ENCODE measurements at regions not wholly inside any gene's neighbourhood (a gene's known extent, or its start where the extent isn't known, plus 50 kb on each side); places are given as distances from the start of the nearest gene placed in this dataset.
"Not testable (repeated sequence)": the region's sequence is repeated elsewhere in the genome, so short reads cannot be mapped to it uniquely, and the experiment has no call there.

- BruUV-seq (replicated peaks), result no TSS peak
- Histone ChIP-seq H3K9me3 (no peaks in the 10 kb centered on the region), H3K36me3 (ENCODE audit: control insufficient read depth, insufficient read depth, low read length) (no peaks in the 10 kb centered on the region), H3K27me3 (replicated peaks; ENCODE audit: control insufficient read depth, insufficient read depth, low read length) (no peaks in the 10 kb centered on the region), H3K4me1 (peaks cover 16% of the 10 kb centered on the region), H3K4me3 (ENCODE audit: low read depth, low read length) (no peak overlapping the region)
- POLR2A ChIA-PET, result no interaction called here
- CTCF ChIA-PET, result interaction anchor here (1.3 kb wide), 1 partner anchor 35 kb away, joined by 3 read pairs; no protein-coding TSS in a partner anchor
- no peak for DNase-seq
- Mint-ChIP-seq H3K27ac (ENCODE audit: unreplicated experiment) (no peak overlapping the region), H3K9me3 (ENCODE audit: unreplicated experiment) (no peaks in the 10 kb centered on the region), H3K27me3 (ENCODE audit: insufficient read depth, unreplicated experiment) (no peaks in the 10 kb centered on the region), H3K4me3 (ENCODE audit: unreplicated experiment) (no peak overlapping the region), H3K36me3 (ENCODE audit: insufficient read depth, unreplicated experiment) (no peaks in the 10 kb centered on the region), H3K4me1 (ENCODE audit: low read depth, unreplicated experiment) (peaks cover 11% of the 10 kb centered on the region)
- intact Hi-C loops (cut with micrococcal nuclease; ENCODE audit: unreplicated experiment), result no loop called here
- no peak for TF ChIP-seq CTCF (IDR thresholded peaks at IDR 0.05; ENCODE audit: insufficient read depth in 1 of 2, low read depth in 1 of 2, low read length in 1 of 2, severe bottlenecking in 1 of 2, unreplicated experiment in 1 of 2)
These were observed 58.5 kb upstream of the MDGA1 start for GRCh38 chr6:37756135-37756534.

GRCh38 chr6:37752718-37753117 is 55.0 kb upstream of the MDGA1 start:
- no peak for DNase-seq
- no TSS peak for BruUV-seq (replicated peaks)
- Histone ChIP-seq H3K27me3 (replicated peaks; ENCODE audit: control insufficient read depth, insufficient read depth, low read length) (no peaks in the 10 kb centered on the region), H3K4me1 (no peaks in the 10 kb centered on the region), H3K36me3 (ENCODE audit: control insufficient read depth, insufficient read depth, low read length) (no peaks in the 10 kb centered on the region), H3K9me3 (no peaks in the 10 kb centered on the region), H3K4me3 (ENCODE audit: low read depth, low read length) (no peak overlapping the region)
- H3K36me3 Mint-ChIP-seq (ENCODE audit: insufficient read depth, unreplicated experiment), result no peaks in the 10 kb centered on the region
- H3K4me1 Mint-ChIP-seq (ENCODE audit: low read depth, unreplicated experiment), result no peaks in the 10 kb centered on the region
- CTCF ChIA-PET, result interaction anchor here (0.6 kb wide), 1 partner anchor 721 kb away, joined by 3 read pairs; no protein-coding TSS in a partner anchor
- POLR2A ChIA-PET, result no interaction called here
- no peaks in the 10 kb centered on the region for H3K27me3 Mint-ChIP-seq (ENCODE audit: insufficient read depth, unreplicated experiment)
- H3K9me3 Mint-ChIP-seq (ENCODE audit: unreplicated experiment), result no peaks in the 10 kb centered on the region
- TF ChIP-seq CTCF (IDR thresholded peaks at IDR 0.05; ENCODE audit: insufficient read depth in 1 of 2, low read depth in 1 of 2, low read length in 1 of 2, severe bottlenecking in 1 of 2, unreplicated experiment in 1 of 2), result no peak
- intact Hi-C loops (cut with micrococcal nuclease; ENCODE audit: unreplicated experiment), result no loop called here
- no peak overlapping the region for H3K27ac Mint-ChIP-seq (ENCODE audit: unreplicated experiment)
- H3K4me3 Mint-ChIP-seq (ENCODE audit: unreplicated experiment), result no peak overlapping the region

GRCh38 chr6:37749367-37749766 is 51.7 kb upstream of the MDGA1 start:
- H3K4me1 ChIP-seq; H3K4me1 Mint-ChIP-seq (ENCODE audit: low read depth, unreplicated experiment); H3K4me3 ChIP-seq (ENCODE audit: low read depth, low read length); H3K27me3 Mint-ChIP-seq (ENCODE audit: insufficient read depth, unreplicated experiment); CTCF ChIA-PET; BruUV-seq (replicated peaks); H3K36me3 Mint-ChIP-seq (ENCODE audit: insufficient read depth, unreplicated experiment); DNase-seq; H3K4me3 Mint-ChIP-seq (ENCODE audit: unreplicated experiment); H3K9me3 Mint-ChIP-seq (ENCODE audit: unreplicated experiment); H3K9me3 ChIP-seq; intact Hi-C loops (cut with micrococcal nuclease; ENCODE audit: unreplicated experiment); H3K27ac Mint-ChIP-seq (ENCODE audit: unreplicated experiment); H3K27me3 ChIP-seq (replicated peaks; ENCODE audit: control insufficient read depth, insufficient read depth, low read length); H3K36me3 ChIP-seq (ENCODE audit: control insufficient read depth, insufficient read depth, low read length); POLR2A ChIA-PET: not testable (repeated sequence)

- intact Hi-C loops (cut with micrococcal nuclease; ENCODE audit: unreplicated experiment), result no loop called here
- Histone ChIP-seq H3K4me1 (no peaks in the 10 kb centered on the region), H3K27me3 (replicated peaks; ENCODE audit: control insufficient read depth, insufficient read depth, low read length) (no peaks in the 10 kb centered on the region), H3K36me3 (ENCODE audit: control insufficient read depth, insufficient read depth, low read length) (no peaks in the 10 kb centered on the region), H3K4me3 (ENCODE audit: low read depth, low read length) (no peak overlapping the region), H3K9me3 (no peaks in the 10 kb centered on the region)
- ChIA-PET POLR2A (no interaction called here), CTCF (no interaction called here)
- no TSS peak for BruUV-seq (replicated peaks)
- DNase-seq, result no peak
- H3K36me3 Mint-ChIP-seq (ENCODE audit: insufficient read depth, unreplicated experiment), result no peaks in the 10 kb centered on the region
- no peaks in the 10 kb centered on the region for H3K4me1 Mint-ChIP-seq (ENCODE audit: low read depth, unreplicated experiment)
- no peak for TF ChIP-seq CTCF (IDR thresholded peaks at IDR 0.05; ENCODE audit: insufficient read depth in 1 of 2, low read depth in 1 of 2, low read length in 1 of 2, severe bottlenecking in 1 of 2, unreplicated experiment in 1 of 2)
- H3K9me3 Mint-ChIP-seq (ENCODE audit: unreplicated experiment), result no peaks in the 10 kb centered on the region
- no peaks in the 10 kb centered on the region for H3K27me3 Mint-ChIP-seq (ENCODE audit: insufficient read depth, unreplicated experiment)
- H3K27ac Mint-ChIP-seq (ENCODE audit: unreplicated experiment), result no peak overlapping the region
- no peak overlapping the region for H3K4me3 Mint-ChIP-seq (ENCODE audit: unreplicated experiment)
These were observed 50.4 kb upstream of the MDGA1 start for GRCh38 chr6:37748118-37748517.

Measured in Caco-2 (cell line).